GM12891 (cell line): ENCODE measurements at regions not wholly inside any gene's neighbourhood (a gene's known extent, or its start where the extent isn't known, plus 50 kb on each side); places are given as distances from the start of the nearest gene placed in this dataset.

ENCODE experiments used
- DNase-seq: peaks from one replicate; pipeline ENCODE4 v3.0.0; 2011; ENCODE audit warnings: low spot score; ENCODE audit not compliant: insufficient read length
- FAIRE-seq: peaks from 2 replicates; lab custom pipeline; 2011; peaks lifted over from hg19 to GRCh38; lab: Jason Lieb, UNC
- PAX5 ChIP-seq: IDR thresholded peaks from 2 replicates; pipeline ENCODE4 v1.6.1; 2011; ENCODE audit warnings: low read length, moderate library complexity, mild to moderate bottlenecking; ENCODE audit not compliant: insufficient read depth, severe bottlenecking
- POLR2A ChIP-seq: IDR thresholded peaks from 2 replicates; pipeline ENCODE4 v1.6.1; 2011; ENCODE audit warnings: low read depth, low read length, control low read depth
- POLR2AphosphoS5 ChIP-seq: IDR thresholded peaks from 2 replicates; pipeline ENCODE4 v1.6.1; 2011; ENCODE audit warnings: low read depth, low read length, control low read depth
- POU2F2 ChIP-seq: IDR thresholded peaks from 2 replicates; pipeline ENCODE4 v1.6.1; 2011; ENCODE audit warnings: low read depth, mild to moderate bottlenecking, control low read depth, low read length, moderate library complexity
- SPI1 ChIP-seq: IDR thresholded peaks from 2 replicates; pipeline ENCODE4 v1.6.1; 2011; ENCODE audit warnings: low read depth, low read length, control low read depth
- TAF1 ChIP-seq: IDR thresholded peaks from 2 replicates; pipeline ENCODE4 v1.6.1; 2011; ENCODE audit warnings: low read depth, low read length, control low read depth

- TF ChIP-seq POLR2AphosphoS5, result no peak
- TF ChIP-seq SPI1, result no peak
- TF ChIP-seq POLR2A, result no peak
- no peak for TF ChIP-seq PAX5
- no peak for TF ChIP-seq TAF1
- no peak for TF ChIP-seq POU2F2
These were observed 87.8 kb downstream of the SMIM20 start for GRCh38 chr4:26001816-26002215.

GRCh38 chr4:26003056-26003455 lies 89.0 kb downstream of the SMIM20 start:
- TF ChIP-seq PAX5 (no peak), SPI1 (no peak)
- no peak for DNase-seq
- FAIRE-seq, result no peak

More at GRCh38 chr4:26001816-26002215, 87.8 kb downstream of the SMIM20 start:
- FAIRE-seq (no peak), DNase-seq (no peak)

GRCh38 chr4:26004290-26004689 lies 90.3 kb downstream of the SMIM20 start:
- DNase-seq (no peak), FAIRE-seq (no peak)
- no peak for TF ChIP-seq POLR2AphosphoS5
- no peak for TF ChIP-seq POU2F2
- no peak for TF ChIP-seq PAX5
- no peak for TF ChIP-seq TAF1
- TF ChIP-seq POLR2A, result no peak
- TF ChIP-seq SPI1, result no peak

- FAIRE-seq (no peak), DNase-seq (no peak)
- TF ChIP-seq TAF1 (no peak), SPI1 (peak; percentile 59)
These were observed 91.7 kb downstream of the SMIM20 start for GRCh38 chr4:26005764-26006163.

- FAIRE-seq (no peak), DNase-seq (no peak)
- TF ChIP-seq POLR2AphosphoS5 (no peak), PAX5 (no peak), TAF1 (no peak), POLR2A (no peak), POU2F2 (no peak), SPI1 (no peak)
These were observed 94.7 kb downstream of the SMIM20 start for GRCh38 chr4:26008737-26009136.

GRCh38 chr4:26009502-26009901 lies 95.5 kb downstream of the SMIM20 start:
- no peak for TF ChIP-seq POLR2AphosphoS5
- no peak for TF ChIP-seq POU2F2
- TF ChIP-seq PAX5, result no peak
- TF ChIP-seq TAF1, result no peak
- TF ChIP-seq POLR2A, result no peak
- TF ChIP-seq SPI1, result no peak
- FAIRE-seq (no peak), DNase-seq (no peak)

GRCh38 chr4:26010304-26010703 lies 96.3 kb downstream of the SMIM20 start:
- TF ChIP-seq TAF1 (no peak), POU2F2 (no peak), POLR2AphosphoS5 (no peak), SPI1 (no peak), POLR2A (no peak), PAX5 (no peak)
- FAIRE-seq (peak; percentile 40), DNase-seq (no peak)

GRCh38 chr4:26013629-26014028 lies 99.6 kb downstream of the SMIM20 start:
- FAIRE-seq (no peak), DNase-seq (no peak)
- no peak for TF ChIP-seq POLR2AphosphoS5
- no peak for TF ChIP-seq POU2F2
- no peak for TF ChIP-seq TAF1
- TF ChIP-seq SPI1, result no peak
- TF ChIP-seq POLR2A, result no peak
- no peak for TF ChIP-seq PAX5

GRCh38 chr4:26015133-26015651 lies 101.2 kb downstream of the SMIM20 start:
- DNase-seq, result no peak
- no peak for FAIRE-seq
- no peak for TF ChIP-seq POLR2AphosphoS5
- TF ChIP-seq POU2F2, result no peak
- TF ChIP-seq SPI1, result no peak
- TF ChIP-seq TAF1, result no peak
- TF ChIP-seq POLR2A, result no peak
- no peak for TF ChIP-seq PAX5

- FAIRE-seq, result no peak
- TF ChIP-seq TAF1 (no peak), POLR2A (no peak), POLR2AphosphoS5 (no peak), PAX5 (no peak), POU2F2 (no peak), SPI1 (no peak)
These were observed 101.9 kb downstream of the SMIM20 start for GRCh38 chr4:26015906-26016305.

More at GRCh38 chr4:26015906-26016305, 101.9 kb downstream of the SMIM20 start:
- DNase-seq, result no peak
